ENCODE measurements at regions not wholly inside any gene's neighbourhood (a gene's known extent, or its start where the extent isn't known, plus 50 kb on each side); places are given as distances from the start of the nearest gene placed in this dataset.
"Not testable (repeated sequence)": the region's sequence is repeated elsewhere in the genome, so short reads cannot be mapped to it uniquely, and the experiment has no call there.

- no peaks in the 10 kb centered on the region for H3K4me1 Mint-ChIP-seq (ENCODE audit: low read depth)
- no peaks in the 10 kb centered on the region for H3K9me3 Mint-ChIP-seq
- H3K36me3 Mint-ChIP-seq (ENCODE audit: low read depth), result no peaks in the 10 kb centered on the region
- no peaks in the 10 kb centered on the region for H3K27me3 Mint-ChIP-seq (ENCODE audit: low read depth)
- no peak overlapping the region for H3K27ac Mint-ChIP-seq
- no peak overlapping the region for H3K4me3 Mint-ChIP-seq
These were observed 228.7 kb downstream of the FSIP2 start for GRCh38 chr2:185967335-185967734.

GRCh38 chr2:185970148-185970852 is 231.7 kb downstream of the FSIP2 start:
- no peak overlapping the region for H3K27ac Mint-ChIP-seq
- no peaks in the 10 kb centered on the region for H3K27me3 Mint-ChIP-seq (ENCODE audit: low read depth)
- H3K9me3 Mint-ChIP-seq, result no peaks in the 10 kb centered on the region
- no peaks in the 10 kb centered on the region for H3K4me1 Mint-ChIP-seq (ENCODE audit: low read depth)
- H3K4me3 Mint-ChIP-seq, result no peak overlapping the region
- no peaks in the 10 kb centered on the region for H3K36me3 Mint-ChIP-seq (ENCODE audit: low read depth)

GRCh38 chr2:185978634-185979407 is 240.2 kb downstream of the FSIP2 start:
- Mint-ChIP-seq H3K36me3 (ENCODE audit: low read depth) (no peaks in the 10 kb centered on the region), H3K27ac (no peak overlapping the region), H3K27me3 (ENCODE audit: low read depth) (no peaks in the 10 kb centered on the region), H3K9me3 (no peaks in the 10 kb centered on the region), H3K4me1 (ENCODE audit: low read depth) (no peaks in the 10 kb centered on the region), H3K4me3 (no peak overlapping the region)

GRCh38 chr2:185979546-185980071 is 241.0 kb downstream of the FSIP2 start:
- Mint-ChIP-seq H3K4me3 (no peak overlapping the region), H3K4me1 (ENCODE audit: low read depth) (no peaks in the 10 kb centered on the region), H3K27ac (no peak overlapping the region), H3K36me3 (ENCODE audit: low read depth) (no peaks in the 10 kb centered on the region), H3K27me3 (ENCODE audit: low read depth) (no peaks in the 10 kb centered on the region), H3K9me3 (no peaks in the 10 kb centered on the region)

GRCh38 chr2:185980944-185981343 is 242.3 kb downstream of the FSIP2 start:
- H3K27me3 Mint-ChIP-seq (ENCODE audit: low read depth), result no peaks in the 10 kb centered on the region
- no peaks in the 10 kb centered on the region for H3K9me3 Mint-ChIP-seq
- H3K4me3 Mint-ChIP-seq, result no peak overlapping the region
- no peak overlapping the region for H3K27ac Mint-ChIP-seq
- no peaks in the 10 kb centered on the region for H3K4me1 Mint-ChIP-seq (ENCODE audit: low read depth)
- H3K36me3 Mint-ChIP-seq (ENCODE audit: low read depth), result no peaks in the 10 kb centered on the region

- Mint-ChIP-seq H3K9me3 (no peaks in the 10 kb centered on the region), H3K4me1 (ENCODE audit: low read depth) (no peaks in the 10 kb centered on the region), H3K27me3 (ENCODE audit: low read depth) (no peaks in the 10 kb centered on the region), H3K27ac (no peak overlapping the region), H3K4me3 (no peak overlapping the region), H3K36me3 (ENCODE audit: low read depth) (no peaks in the 10 kb centered on the region)
These were observed 246.1 kb downstream of the FSIP2 start for GRCh38 chr2:185984670-185985069.

GRCh38 chr2:185988907-185989306 is 250.3 kb downstream of the FSIP2 start:
- not testable (repeated sequence) for H3K36me3 Mint-ChIP-seq (ENCODE audit: low read depth); H3K4me3 Mint-ChIP-seq; H3K27me3 Mint-ChIP-seq (ENCODE audit: low read depth); H3K4me1 Mint-ChIP-seq (ENCODE audit: low read depth); H3K9me3 Mint-ChIP-seq; H3K27ac Mint-ChIP-seq

GRCh38 chr2:185990861-185991525 is 252.4 kb downstream of the FSIP2 start:
- H3K27me3 Mint-ChIP-seq (ENCODE audit: low read depth), result no peaks in the 10 kb centered on the region
- no peaks in the 10 kb centered on the region for H3K9me3 Mint-ChIP-seq
- no peak overlapping the region for H3K4me3 Mint-ChIP-seq
- H3K4me1 Mint-ChIP-seq (ENCODE audit: low read depth), result no peaks in the 10 kb centered on the region
- H3K27ac Mint-ChIP-seq, result no peak overlapping the region
- H3K36me3 Mint-ChIP-seq (ENCODE audit: low read depth), result no peaks in the 10 kb centered on the region

- H3K9me3 Mint-ChIP-seq, result no peaks in the 10 kb centered on the region
- no peaks in the 10 kb centered on the region for H3K36me3 Mint-ChIP-seq (ENCODE audit: low read depth)
- H3K27ac Mint-ChIP-seq, result no peak overlapping the region
- no peaks in the 10 kb centered on the region for H3K27me3 Mint-ChIP-seq (ENCODE audit: low read depth)
- no peak overlapping the region for H3K4me3 Mint-ChIP-seq
- no peaks in the 10 kb centered on the region for H3K4me1 Mint-ChIP-seq (ENCODE audit: low read depth)
These were observed 260.0 kb downstream of the FSIP2 start for GRCh38 chr2:185998562-185999070.

- peaks cover 9% of the 10 kb centered on the region for H3K9me3 Mint-ChIP-seq
- H3K4me3 Mint-ChIP-seq, result no peak overlapping the region
- H3K36me3 Mint-ChIP-seq (ENCODE audit: low read depth), result no peaks in the 10 kb centered on the region
- no peaks in the 10 kb centered on the region for H3K4me1 Mint-ChIP-seq (ENCODE audit: low read depth)
- no peaks in the 10 kb centered on the region for H3K27me3 Mint-ChIP-seq (ENCODE audit: low read depth)
- H3K27ac Mint-ChIP-seq, result no peak overlapping the region
These were observed 270.7 kb downstream of the FSIP2 start for GRCh38 chr2:186009341-186009740.

GRCh38 chr2:186017278-186017677 is 278.7 kb downstream of the FSIP2 start:
- H3K27ac Mint-ChIP-seq, result no peak overlapping the region
- no peaks in the 10 kb centered on the region for H3K9me3 Mint-ChIP-seq
- no peaks in the 10 kb centered on the region for H3K36me3 Mint-ChIP-seq (ENCODE audit: low read depth)
- H3K4me1 Mint-ChIP-seq (ENCODE audit: low read depth), result no peaks in the 10 kb centered on the region
- H3K27me3 Mint-ChIP-seq (ENCODE audit: low read depth), result no peaks in the 10 kb centered on the region
- H3K4me3 Mint-ChIP-seq, result no peak overlapping the region

- Mint-ChIP-seq H3K4me3 (no peak overlapping the region), H3K4me1 (ENCODE audit: low read depth) (no peaks in the 10 kb centered on the region), H3K27ac (no peak overlapping the region), H3K27me3 (ENCODE audit: low read depth) (no peaks in the 10 kb centered on the region), H3K9me3 (no peaks in the 10 kb centered on the region), H3K36me3 (ENCODE audit: low read depth) (no peaks in the 10 kb centered on the region)
These were observed 286.3 kb downstream of the FSIP2 start for GRCh38 chr2:186024921-186025320.

- no peaks in the 10 kb centered on the region for H3K27me3 Mint-ChIP-seq (ENCODE audit: low read depth)
- H3K9me3 Mint-ChIP-seq, result no peaks in the 10 kb centered on the region
- no peak overlapping the region for H3K27ac Mint-ChIP-seq
- no peaks in the 10 kb centered on the region for H3K36me3 Mint-ChIP-seq (ENCODE audit: low read depth)
- H3K4me1 Mint-ChIP-seq (ENCODE audit: low read depth), result no peaks in the 10 kb centered on the region
- no peak overlapping the region for H3K4me3 Mint-ChIP-seq
These were observed 289.3 kb downstream of the FSIP2 start for GRCh38 chr2:186027922-186028321.

GRCh38 chr2:186031229-186031628 is 292.6 kb downstream of the FSIP2 start:
- Mint-ChIP-seq H3K27ac (no peak overlapping the region), H3K4me1 (ENCODE audit: low read depth) (no peaks in the 10 kb centered on the region), H3K9me3 (no peaks in the 10 kb centered on the region), H3K36me3 (ENCODE audit: low read depth) (no peaks in the 10 kb centered on the region), H3K27me3 (ENCODE audit: low read depth) (no peaks in the 10 kb centered on the region), H3K4me3 (no peak overlapping the region)

Measured in T-helper 1 cell treated with Interleukin-12 subunit alpha and Interleukin-12 subunit beta and Interleukin-4 antibody, amounts not matched to agents 30 μg/mL and 1 μg/mL, for 36 hours (primary cell).